Upper lobe of left lung (tissue), 6 donors: ENCODE measurements at regions not wholly inside any gene's neighbourhood (a gene's known extent, or its start where the extent isn't known, plus 50 kb on each side); places are given as distances from the start of the nearest gene placed in this dataset.

Source experiments
- ATAC-seq, 2 donors: fragments of 200-7000 bp; cut with Tn5 transposase; one replicate each; pipeline ENCODE4 v1.9.1; 2022; ENCODE audit warnings: mild to moderate bottlenecking in 2 of 2, moderate library complexity in 2 of 2; ENCODE audit not compliant: low FRiP score in 2 of 2
- DNase-seq, 2 donors: peaks; one replicate each; pipeline ENCODE4 v3.0.0-alpha.2; 2019 to 2020
- H3K27ac ChIP-seq, 4 donors: fragments of 200-600 bp; sonication (generic); one replicate each; pipeline ENCODE4 v1.5.1; 2016 to 2019
- H3K27me3 ChIP-seq, 4 donors: fragments of 200-600 bp; sonication (generic); one replicate each; pipeline ENCODE4 v1.5.1; 2017 to 2019
- H3K36me3 ChIP-seq, 4 donors: fragments of 200-600 bp; sonication (generic); one replicate each; pipeline ENCODE4 v1.5.1; 2016 to 2019
- H3K4me1 ChIP-seq, 4 donors: fragments of 200-600 bp; sonication (generic); one replicate each; pipeline ENCODE4 v1.5.1; 2018 to 2019
- H3K4me3 ChIP-seq, 4 donors: fragments of 200-600 bp; sonication (generic); one replicate each; pipeline ENCODE4 v1.5.1; 2017 to 2019; ENCODE audit warnings: mild to moderate bottlenecking in 2 of 4, moderate library complexity in 1 of 4
- H3K9me3 ChIP-seq, 4 donors: fragments of 200-600 bp; sonication (generic); one replicate each; pipeline ENCODE4 v1.5.1; 2018 to 2019
- CTCF ChIP-seq, 6 experiments: fragments of 450-650 bp in 4 of 6; fragments of 200-600 bp in 2 of 6; sonication (generic) in 2 of 6; IDR thresholded peaks; one replicate each; pipeline ENCODE4 v1.5.1; 2016 to 2019; ENCODE audit warnings: antibody characterized with exemption in 6 of 6
- EP300 ChIP-seq, 4 donors: sonication (generic); formaldehyde crosslinking; IDR thresholded peaks; one replicate each; pipeline ENCODE4 v1.5.1; 2017; ENCODE audit warnings: antibody characterized with exemption in 4 of 4, control low read depth in 2 of 4
- POLR2A ChIP-seq, 4 donors: fragments of 450-650 bp; IDR thresholded peaks; one replicate each; pipeline ENCODE4 v1.5.1; 2016 to 2017; ENCODE audit warnings: antibody characterized with exemption in 4 of 4, mild to moderate bottlenecking in 2 of 4
- POLR2AphosphoS5 ChIP-seq, 2 donors: sonication (generic); formaldehyde crosslinking; IDR thresholded peaks; one replicate each; pipeline ENCODE4 v1.5.1; 2017; ENCODE audit warnings: antibody characterized with exemption in 2 of 2
- WGBS, 2 donors: methylation state at CpG; one replicate each; pipeline ENCODE4 v1.1.5; 2017 to 2018; 5-methylcytosine and 5-hydroxymethylcytosine counted together
- donor health status: DM: no; HTN: no; CAD: no; lungs with moderate emphysema.
- donor health status: DM: no; HTN: yes; CAD: no; lungs with severe emphysema.

GRCh38 chr3:117281371-117281770 lies 571.8 kb downstream of the TUSC7 start:
- Histone ChIP-seq H3K4me1 (no peaks in the 10 kb centered on the region), H3K9me3 (no peaks in the 10 kb centered on the region), H3K36me3 (no peaks in the 10 kb centered on the region), H3K27ac (no peak overlapping the region), H3K27me3 (no peaks in the 10 kb centered on the region), H3K4me3 (no peak overlapping the region)
- TF ChIP-seq POLR2A (IDR thresholded peaks at IDR 0.05) (no peak), POLR2AphosphoS5 (IDR thresholded peaks at IDR 0.05) (no peak), EP300 (IDR thresholded peaks at IDR 0.05) (no peak), CTCF (IDR thresholded peaks at IDR 0.05) (no peak)
- WGBS, 2 donors, result 80 to 90% methylated on average over 3 of the region's 3 CpGs
- ATAC-seq (no peak), DNase-seq (no peak)

GRCh38 chr3:117282566-117282965 lies 573.0 kb downstream of the TUSC7 start:
- WGBS, 2 donors, result 72 to 75% methylated on average over 4 of the region's 4 CpGs
- no peaks in the 10 kb centered on the region for H3K9me3 ChIP-seq
- no peaks in the 10 kb centered on the region for H3K36me3 ChIP-seq
- DNase-seq, result no peak
- no peak overlapping the region for H3K27ac ChIP-seq
- no peaks in the 10 kb centered on the region for H3K4me1 ChIP-seq
- TF ChIP-seq POLR2AphosphoS5 (IDR thresholded peaks at IDR 0.05), result no peak
- TF ChIP-seq EP300 (IDR thresholded peaks at IDR 0.05), result no peak
- TF ChIP-seq CTCF (IDR thresholded peaks at IDR 0.05), result no peak
- TF ChIP-seq POLR2A (IDR thresholded peaks at IDR 0.05), result no peak
- no peaks in the 10 kb centered on the region for H3K27me3 ChIP-seq
- ATAC-seq, result no peak
- no peak overlapping the region for H3K4me3 ChIP-seq

- H3K4me3 ChIP-seq, result no peak overlapping the region
- H3K4me1 ChIP-seq, result no peaks in the 10 kb centered on the region
- TF ChIP-seq EP300 (IDR thresholded peaks at IDR 0.05) (no peak), POLR2A (IDR thresholded peaks at IDR 0.05) (no peak), POLR2AphosphoS5 (IDR thresholded peaks at IDR 0.05) (no peak), CTCF (IDR thresholded peaks at IDR 0.05) (no peak)
- no peak for DNase-seq
- no peak for ATAC-seq
- no peaks in the 10 kb centered on the region for H3K9me3 ChIP-seq
- WGBS, 2 donors, result 49 to 51% methylated on average over 4 of the region's 4 CpGs
- H3K27me3 ChIP-seq, result no peaks in the 10 kb centered on the region
- no peak overlapping the region for H3K27ac ChIP-seq
- no peaks in the 10 kb centered on the region for H3K36me3 ChIP-seq
These were observed 576.2 kb downstream of the TUSC7 start for GRCh38 chr3:117285737-117286136.

- Histone ChIP-seq H3K4me3 (no peak overlapping the region), H3K27me3 (no peaks in the 10 kb centered on the region), H3K4me1 (no peaks in the 10 kb centered on the region), H3K27ac (no peak overlapping the region), H3K9me3 (no peaks in the 10 kb centered on the region), H3K36me3 (no peaks in the 10 kb centered on the region)
- TF ChIP-seq CTCF (IDR thresholded peaks at IDR 0.05) (no peak), POLR2AphosphoS5 (IDR thresholded peaks at IDR 0.05) (no peak), POLR2A (IDR thresholded peaks at IDR 0.05) (no peak), EP300 (IDR thresholded peaks at IDR 0.05) (no peak)
- DNase-seq, result no peak
- ATAC-seq, result no peak
These were observed 576.9 kb downstream of the TUSC7 start for GRCh38 chr3:117286488-117286887.

- DNase-seq, result no peak
- 66 to 71% methylated on average over 4 of the region's 4 CpGs for WGBS, 2 donors
- Histone ChIP-seq H3K9me3 (no peaks in the 10 kb centered on the region), H3K27ac (no peak overlapping the region), H3K4me1 (no peaks in the 10 kb centered on the region), H3K27me3 (no peaks in the 10 kb centered on the region), H3K36me3 (no peaks in the 10 kb centered on the region), H3K4me3 (no peak overlapping the region)
- TF ChIP-seq CTCF (IDR thresholded peaks at IDR 0.05), result no peak
- no peak for TF ChIP-seq EP300 (IDR thresholded peaks at IDR 0.05)
- TF ChIP-seq POLR2A (IDR thresholded peaks at IDR 0.05), result no peak
- no peak for TF ChIP-seq POLR2AphosphoS5 (IDR thresholded peaks at IDR 0.05)
- ATAC-seq, result no peak
These were observed 578.0 kb downstream of the TUSC7 start for GRCh38 chr3:117287602-117288001.
